ENCODE measurements at regions not wholly inside any gene's neighbourhood (a gene's known extent, or its start where the extent isn't known, plus 50 kb on each side); places are given as distances from the start of the nearest gene placed in this dataset.

DNA sequence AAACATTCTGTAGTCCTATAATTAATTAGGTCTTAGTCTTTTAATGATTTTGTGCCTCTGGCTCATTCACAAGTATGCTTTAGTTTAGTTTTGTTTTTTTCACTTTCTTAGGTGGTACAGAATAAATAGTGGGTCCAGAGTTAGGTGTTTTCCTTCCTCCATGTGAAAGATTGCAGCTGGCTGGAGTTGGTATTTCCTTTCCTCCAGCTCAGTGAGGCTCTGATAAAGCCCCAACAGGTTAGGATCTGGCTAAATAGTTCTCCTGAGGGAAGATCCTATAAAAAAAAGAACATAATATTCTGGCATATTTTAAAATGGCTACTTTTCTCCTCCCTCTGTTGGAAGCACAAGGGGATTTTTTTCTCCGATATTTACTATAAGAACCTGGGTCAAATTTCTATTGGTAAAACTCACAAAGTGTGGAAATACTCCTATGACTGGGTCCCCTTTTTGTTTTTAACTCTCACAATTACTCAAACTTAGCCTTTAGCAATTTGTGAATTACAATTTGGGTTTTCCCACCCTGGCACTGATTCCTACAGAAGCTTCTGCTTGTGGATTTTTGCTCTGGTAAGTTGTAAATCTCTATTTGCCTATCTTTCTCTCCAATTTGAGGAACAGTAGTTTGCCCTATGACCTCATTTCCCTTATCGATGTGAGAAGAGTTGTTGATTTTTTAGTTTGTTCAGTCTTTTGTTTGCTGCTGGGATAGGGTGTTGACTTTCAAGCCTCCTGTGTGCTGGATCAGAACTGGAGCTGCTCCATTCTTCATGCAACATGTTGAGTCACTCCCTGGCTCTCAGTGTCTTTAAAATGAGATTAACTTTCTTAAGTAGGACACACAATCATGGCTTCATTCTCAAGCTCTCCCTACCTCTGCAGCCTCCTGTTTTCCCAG is 500.9 kb downstream of the RNF144A start:
- H3K36me3 ChIP-seq (replicated peaks in 1 of 2; ENCODE audit: control insufficient read depth in 2 of 2, insufficient read depth in 2 of 2, low read length in 2 of 2): no peaks in the 10 kb centered on the region
- H3K4me2 ChIP-seq (ENCODE audit: insufficient read depth, low read length, poor library complexity, severe bottlenecking): no peak overlapping the region
- H3K9ac ChIP-seq (ENCODE audit: low read depth, low read length, poor library complexity): no peak overlapping the region
- no peak for DNase-seq (ENCODE audit: low spot score)
- no peak overlapping the region for H3K14ac ChIP-seq (ENCODE audit: low read length)
- H2AK5ac ChIP-seq (ENCODE audit: low read depth, low read length): no peak overlapping the region
- H3K27me3 ChIP-seq (ENCODE audit: control insufficient read depth in 3 of 3, insufficient read depth in 3 of 3, low read depth in 1 of 3, low read length in 3 of 3): peaks cover 0 to 3% (median 0%) of the 10 kb centered on the region in 3 experiments
- H2AFZ ChIP-seq (ENCODE audit: low read length): no peak overlapping the region
- H3K4ac ChIP-seq (ENCODE audit: low read length): no peak overlapping the region
- no peaks in the 10 kb centered on the region for H3K79me1 ChIP-seq (ENCODE audit: low read depth, low read length)
- no peaks in the 10 kb centered on the region for H3K9me3 ChIP-seq (replicated peaks in 1 of 2; ENCODE audit: control insufficient read depth in 2 of 2, insufficient read depth in 1 of 2, low read depth in 1 of 2, low read length in 2 of 2)
- H3K18ac ChIP-seq (ENCODE audit: low read length): no peak overlapping the region
- H2BK5ac ChIP-seq (ENCODE audit: low read length): no peak overlapping the region
- no CpG with 5 or more reads among the region's 2 CpGs for WGBS, 2 donors (ENCODE audit: extremely low coverage in 2 of 2, insufficient read length in 2 of 2, insufficient replicate concordance in 1 of 2)
- no peak overlapping the region for H2BK120ac ChIP-seq (ENCODE audit: low read depth, low read length)
- H2BK12ac ChIP-seq (ENCODE audit: low read length): no peak overlapping the region
- H4K8ac ChIP-seq (ENCODE audit: low read depth, low read length): no peak overlapping the region
- no peak overlapping the region for H3K23ac ChIP-seq (ENCODE audit: low read depth, low read length, poor library complexity)
- no peak overlapping the region for H3K27ac ChIP-seq (replicated peaks; ENCODE audit: low read length)
- no peak overlapping the region for H3K4me3 ChIP-seq (ENCODE audit: low read length in 2 of 2)
- peaks cover 0 to 4% of the 10 kb centered on the region in 2 donors for H3K4me1 ChIP-seq (ENCODE audit: control insufficient read depth in 2 of 2, insufficient read depth in 1 of 2, low read depth in 1 of 2, low read length in 2 of 2)
- H4K91ac ChIP-seq (ENCODE audit: low read depth, low read length, poor library complexity): no peak overlapping the region
- H2BK15ac ChIP-seq (ENCODE audit: low read length): no peak overlapping the region

DNA sequence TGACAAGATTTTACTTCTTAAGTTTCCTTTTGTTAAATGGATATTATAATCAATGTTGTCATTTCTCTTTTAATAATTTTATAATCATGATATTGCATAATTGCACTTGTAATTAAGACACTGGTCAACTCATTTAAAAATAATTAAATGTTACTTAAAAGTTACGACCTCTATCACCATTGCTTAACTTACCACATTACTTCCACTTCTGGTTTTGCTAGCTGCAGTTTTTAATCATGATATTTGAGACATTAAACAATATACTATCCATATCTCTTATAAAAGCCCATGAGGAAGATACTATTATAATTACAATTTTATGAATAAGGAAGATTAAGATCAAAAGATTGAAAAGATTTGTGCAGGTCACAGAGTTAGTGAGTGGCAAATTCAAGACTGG is 502.0 kb downstream of the RNF144A start:
- H3K4me3 ChIP-seq (ENCODE audit: low read length in 2 of 2): no peak overlapping the region
- no peak overlapping the region for H3K27ac ChIP-seq (replicated peaks; ENCODE audit: low read length)
- H2BK120ac ChIP-seq (ENCODE audit: low read depth, low read length): no peak overlapping the region
- WGBS, 2 donors (ENCODE audit: extremely low coverage in 2 of 2, insufficient read length in 2 of 2, insufficient replicate concordance in 1 of 2): no CpG with 5 or more reads among the region's 1 CpG
- no peaks in the 10 kb centered on the region for H3K79me1 ChIP-seq (ENCODE audit: low read depth, low read length)
- H3K18ac ChIP-seq (ENCODE audit: low read length): no peak overlapping the region
- H3K4ac ChIP-seq (ENCODE audit: low read length): no peak overlapping the region
- H2AK5ac ChIP-seq (ENCODE audit: low read depth, low read length): no peak overlapping the region
- no peak overlapping the region for H3K23ac ChIP-seq (ENCODE audit: low read depth, low read length, poor library complexity)
- no peak overlapping the region for H3K9ac ChIP-seq (ENCODE audit: low read depth, low read length, poor library complexity)
- no peak overlapping the region for H4K91ac ChIP-seq (ENCODE audit: low read depth, low read length, poor library complexity)
- no peak overlapping the region for H3K4me2 ChIP-seq (ENCODE audit: insufficient read depth, low read length, poor library complexity, severe bottlenecking)
- H2AFZ ChIP-seq (ENCODE audit: low read length): no peak overlapping the region
- no peak overlapping the region for H2BK15ac ChIP-seq (ENCODE audit: low read length)
- H3K9me3 ChIP-seq (replicated peaks in 1 of 2; ENCODE audit: control insufficient read depth in 2 of 2, insufficient read depth in 1 of 2, low read depth in 1 of 2, low read length in 2 of 2): no peaks in the 10 kb centered on the region
- H4K8ac ChIP-seq (ENCODE audit: low read depth, low read length): no peak overlapping the region
- H3K27me3 ChIP-seq (ENCODE audit: control insufficient read depth in 3 of 3, insufficient read depth in 3 of 3, low read depth in 1 of 3, low read length in 3 of 3): peaks cover 0 to 3% (median 0%) of the 10 kb centered on the region in 3 experiments
- H3K14ac ChIP-seq (ENCODE audit: low read length): no peak overlapping the region
- H2BK5ac ChIP-seq (ENCODE audit: low read length): no peak overlapping the region
- H3K4me1 ChIP-seq (ENCODE audit: control insufficient read depth in 2 of 2, insufficient read depth in 1 of 2, low read depth in 1 of 2, low read length in 2 of 2): peaks cover 0 to 4% of the 10 kb centered on the region in 2 donors
- H3K36me3 ChIP-seq (replicated peaks in 1 of 2; ENCODE audit: control insufficient read depth in 2 of 2, insufficient read depth in 2 of 2, low read length in 2 of 2): no peaks in the 10 kb centered on the region
- H2BK12ac ChIP-seq (ENCODE audit: low read length): no peak overlapping the region
- DNase-seq (ENCODE audit: low spot score): no peak

DNA sequence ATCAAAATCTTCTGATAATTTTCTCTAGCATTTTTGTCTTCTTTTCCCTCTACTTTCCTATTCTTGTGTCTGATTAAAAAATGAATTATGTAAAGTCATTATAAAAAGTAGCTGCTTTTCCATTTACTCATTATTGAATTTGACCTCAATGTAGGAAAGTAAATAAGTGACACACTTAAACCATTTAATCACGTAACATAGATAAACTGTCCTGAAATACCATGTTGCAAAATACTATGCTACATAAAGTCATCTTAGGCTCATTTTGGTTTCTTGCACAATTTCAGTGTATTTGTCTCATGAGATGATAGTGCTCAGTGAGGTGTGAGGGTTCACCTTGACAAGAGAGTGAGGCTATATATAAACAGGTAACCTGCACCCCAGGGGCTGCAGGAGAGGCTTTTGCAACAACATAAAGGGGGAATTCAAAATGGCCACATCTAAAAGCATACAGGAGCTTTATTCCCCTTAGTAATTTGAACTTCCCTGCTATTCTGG is 502.7 kb downstream of the RNF144A start:
- Histone ChIP-seq H4K91ac (ENCODE audit: low read depth, low read length, poor library complexity) (no peak overlapping the region), H3K4ac (ENCODE audit: low read length) (no peak overlapping the region), H2AK5ac (ENCODE audit: low read depth, low read length) (no peak overlapping the region), H3K36me3 (replicated peaks in 1 of 2; ENCODE audit: control insufficient read depth in 2 of 2, insufficient read depth in 2 of 2, low read length in 2 of 2) (no peaks in the 10 kb centered on the region), H3K27ac (replicated peaks; ENCODE audit: low read length) (no peak overlapping the region), H3K79me1 (ENCODE audit: low read depth, low read length) (no peaks in the 10 kb centered on the region), H3K4me3 (ENCODE audit: low read length in 2 of 2) (no peak overlapping the region), H3K23ac (ENCODE audit: low read depth, low read length, poor library complexity) (no peak overlapping the region), H3K9me3 (replicated peaks in 1 of 2; ENCODE audit: control insufficient read depth in 2 of 2, insufficient read depth in 1 of 2, low read depth in 1 of 2, low read length in 2 of 2) (no peaks in the 10 kb centered on the region), H3K27me3 (ENCODE audit: control insufficient read depth in 3 of 3, insufficient read depth in 3 of 3, low read depth in 1 of 3, low read length in 3 of 3) (peaks cover 0 to 3% (median 0%) of the 10 kb centered on the region in 3 experiments), H3K14ac (ENCODE audit: low read length) (no peak overlapping the region), H3K9ac (ENCODE audit: low read depth, low read length, poor library complexity) (no peak overlapping the region), H2BK15ac (ENCODE audit: low read length) (no peak overlapping the region), H2BK5ac (ENCODE audit: low read length) (no peak overlapping the region), H4K8ac (ENCODE audit: low read depth, low read length) (no peak overlapping the region), H3K4me2 (ENCODE audit: insufficient read depth, low read length, poor library complexity, severe bottlenecking) (no peak overlapping the region), H2BK120ac (ENCODE audit: low read depth, low read length) (no peak overlapping the region), H2AFZ (ENCODE audit: low read length) (no peak overlapping the region), H3K18ac (ENCODE audit: low read length) (no peak overlapping the region), H2BK12ac (ENCODE audit: low read length) (no peak overlapping the region), H3K4me1 (ENCODE audit: control insufficient read depth in 2 of 2, insufficient read depth in 1 of 2, low read depth in 1 of 2, low read length in 2 of 2) (peaks cover 0 to 4% of the 10 kb centered on the region in 2 donors)
- WGBS, 2 donors (ENCODE audit: extremely low coverage in 2 of 2, insufficient read length in 2 of 2, insufficient replicate concordance in 1 of 2): no CpG with 5 or more reads among the region's 1 CpG
- no peak for DNase-seq (ENCODE audit: low spot score)

DNA sequence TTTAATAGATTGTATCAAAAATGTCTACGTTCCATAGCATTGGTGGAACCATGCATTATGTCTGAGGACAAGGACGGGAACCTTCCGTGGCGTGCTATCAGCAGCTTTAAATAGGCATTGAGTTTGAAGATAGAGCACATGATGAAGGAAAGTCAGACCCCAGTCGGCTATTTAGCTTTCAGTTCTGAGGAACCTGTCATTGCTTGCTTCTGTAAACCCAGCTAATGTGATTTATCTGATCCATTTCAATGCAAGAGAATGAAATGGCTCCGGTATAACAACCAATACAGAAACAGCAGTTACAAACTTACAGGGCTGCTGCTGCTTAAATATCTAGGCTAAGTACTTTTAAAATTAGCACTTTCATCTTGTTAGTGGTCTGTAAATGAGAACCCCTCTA is 503.3 kb downstream of the RNF144A start:
- Histone ChIP-seq H2AK5ac (ENCODE audit: low read depth, low read length) (no peak overlapping the region), H3K14ac (ENCODE audit: low read length) (no peak overlapping the region), H2AFZ (ENCODE audit: low read length) (no peak overlapping the region), H3K4ac (ENCODE audit: low read length) (no peak overlapping the region), H3K36me3 (replicated peaks in 1 of 2; ENCODE audit: control insufficient read depth in 2 of 2, insufficient read depth in 2 of 2, low read length in 2 of 2) (no peaks in the 10 kb centered on the region), H3K4me3 (ENCODE audit: low read length in 2 of 2) (no peak overlapping the region), H4K8ac (ENCODE audit: low read depth, low read length) (no peak overlapping the region), H3K79me1 (ENCODE audit: low read depth, low read length) (no peaks in the 10 kb centered on the region), H3K23ac (ENCODE audit: low read depth, low read length, poor library complexity) (no peak overlapping the region), H3K27me3 (ENCODE audit: control insufficient read depth in 3 of 3, insufficient read depth in 3 of 3, low read depth in 1 of 3, low read length in 3 of 3) (peaks cover 0 to 3% (median 0%) of the 10 kb centered on the region in 3 experiments), H3K4me1 (ENCODE audit: control insufficient read depth in 2 of 2, insufficient read depth in 1 of 2, low read depth in 1 of 2, low read length in 2 of 2) (peaks cover 0 to 4% of the 10 kb centered on the region in 2 donors), H2BK12ac (ENCODE audit: low read length) (no peak overlapping the region), H4K91ac (ENCODE audit: low read depth, low read length, poor library complexity) (no peak overlapping the region), H3K9me3 (replicated peaks in 1 of 2; ENCODE audit: control insufficient read depth in 2 of 2, insufficient read depth in 1 of 2, low read depth in 1 of 2, low read length in 2 of 2) (no peaks in the 10 kb centered on the region), H3K9ac (ENCODE audit: low read depth, low read length, poor library complexity) (no peak overlapping the region), H3K4me2 (ENCODE audit: insufficient read depth, low read length, poor library complexity, severe bottlenecking) (no peak overlapping the region), H2BK120ac (ENCODE audit: low read depth, low read length) (no peak overlapping the region), H3K27ac (replicated peaks; ENCODE audit: low read length) (no peak overlapping the region), H2BK5ac (ENCODE audit: low read length) (no peak overlapping the region), H3K18ac (ENCODE audit: low read length) (no peak overlapping the region), H2BK15ac (ENCODE audit: low read length) (no peak overlapping the region)
- WGBS, 2 donors (ENCODE audit: extremely low coverage in 2 of 2, insufficient read length in 2 of 2, insufficient replicate concordance in 1 of 2): no CpG with 5 or more reads among the region's 6 CpGs
- no peak for DNase-seq (ENCODE audit: low spot score)

Data from neuronal stem cell (in vitro differentiated cells).